ENCODE measurements at regions not wholly inside any gene's neighbourhood (a gene's known extent, or its start where the extent isn't known, plus 50 kb on each side); places are given as distances from the start of the nearest gene placed in this dataset.

DNA sequence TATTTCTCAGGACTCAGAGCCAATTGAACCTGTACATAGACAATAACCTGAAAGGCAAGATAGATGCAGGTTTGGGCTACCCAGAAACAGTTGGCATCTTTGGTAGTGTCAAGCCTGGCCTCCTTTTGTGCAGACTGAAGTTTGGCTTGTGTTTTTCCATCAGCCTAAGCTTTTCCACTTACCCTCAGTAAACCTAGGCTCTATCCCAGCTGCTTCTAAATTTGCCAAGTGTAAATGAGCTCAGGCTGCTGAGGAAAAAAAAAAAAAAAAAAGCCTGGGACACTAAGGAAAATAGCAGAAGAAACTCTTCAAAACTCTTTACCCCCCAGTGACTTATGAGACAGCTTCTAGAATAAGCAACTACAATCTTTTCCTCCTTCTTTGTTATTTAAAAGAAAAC lies 316.3 kb upstream of the SORCS1 start:
- ATAC-seq (ENCODE audit: low read depth), result no peak
- Mint-ChIP-seq H3K4me1 (peaks cover 8% of the 10 kb centered on the region), H3K27ac (no peak overlapping the region), H3K9me3 (peaks cover 3% of the 10 kb centered on the region), H3K4me3 (no peak overlapping the region), H3K27me3 (no peaks in the 10 kb centered on the region), H3K36me3 (ENCODE audit: low read depth) (no peaks in the 10 kb centered on the region)
- ChIA-PET POLR2A (no interaction called here), CTCF (no interaction called here)
- TF ChIP-seq, protein P1, sequence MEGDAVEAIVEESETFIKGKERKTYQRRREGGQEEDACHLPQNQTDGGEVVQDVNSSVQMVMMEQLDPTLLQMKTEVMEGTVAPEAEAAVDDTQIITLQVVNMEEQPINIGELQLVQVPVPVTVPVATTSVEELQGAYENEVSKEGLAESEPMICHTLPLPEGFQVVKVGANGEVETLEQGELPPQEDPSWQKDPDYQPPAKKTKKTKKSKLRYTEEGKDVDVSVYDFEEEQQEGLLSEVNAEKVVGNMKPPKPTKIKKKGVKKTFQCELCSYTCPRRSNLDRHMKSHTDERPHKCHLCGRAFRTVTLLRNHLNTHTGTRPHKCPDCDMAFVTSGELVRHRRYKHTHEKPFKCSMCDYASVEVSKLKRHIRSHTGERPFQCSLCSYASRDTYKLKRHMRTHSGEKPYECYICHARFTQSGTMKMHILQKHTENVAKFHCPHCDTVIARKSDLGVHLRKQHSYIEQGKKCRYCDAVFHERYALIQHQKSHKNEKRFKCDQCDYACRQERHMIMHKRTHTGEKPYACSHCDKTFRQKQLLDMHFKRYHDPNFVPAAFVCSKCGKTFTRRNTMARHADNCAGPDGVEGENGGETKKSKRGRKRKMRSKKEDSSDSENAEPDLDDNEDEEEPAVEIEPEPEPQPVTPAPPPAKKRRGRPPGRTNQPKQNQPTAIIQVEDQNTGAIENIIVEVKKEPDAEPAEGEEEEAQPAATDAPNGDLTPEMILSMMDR (IDR thresholded peaks at IDR 0.05), result no peak
- no peak for DNase-seq
- intact Hi-C loops (cut with micrococcal nuclease), result no loop called here

DNA sequence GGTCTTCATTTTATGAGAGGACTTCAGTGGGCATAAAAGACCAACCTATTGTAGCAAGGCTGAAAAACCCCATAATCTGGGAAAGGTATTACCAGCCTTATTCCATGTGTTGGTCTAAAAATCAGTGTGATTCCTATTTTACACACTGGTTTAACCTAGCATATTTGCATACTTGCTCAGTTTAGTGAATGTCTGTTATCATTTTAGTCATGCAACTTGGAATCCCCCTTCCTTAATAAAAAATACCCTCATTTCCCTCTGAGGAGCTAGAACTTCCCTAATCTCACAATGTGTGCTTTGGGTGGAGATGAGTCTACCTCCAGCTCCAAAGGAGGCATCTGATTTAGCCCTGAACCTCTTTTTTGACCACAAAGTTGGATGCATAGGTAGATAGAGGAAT lies 312.8 kb upstream of the SORCS1 start:
- intact Hi-C loops (cut with micrococcal nuclease), result loop anchor here (5.0 to 10.0 kb wide), 2 partner anchors 60 to 208 kb away; no protein-coding TSS in a partner anchor
- ChIA-PET CTCF (no interaction called here), POLR2A (interaction anchor here (0.6 to 1.3 kb wide), 2 partner anchors 42 to 68 kb away, joined by 3 read pairs; no protein-coding TSS in a partner anchor)
- Mint-ChIP-seq H3K4me1 (peaks cover 9% of the 10 kb centered on the region), H3K4me3 (peak overlapping the region; percentile 65), H3K27ac (peak overlapping the region; percentile 74), H3K36me3 (ENCODE audit: low read depth) (no peaks in the 10 kb centered on the region), H3K27me3 (no peaks in the 10 kb centered on the region), H3K9me3 (peaks cover 2% of the 10 kb centered on the region)
- peak; percentile 65 for ATAC-seq (ENCODE audit: low read depth)
- TF ChIP-seq, protein P1 (IDR thresholded peaks at IDR 0.05), result no peak
- DNase-seq, result no peak

DNA sequence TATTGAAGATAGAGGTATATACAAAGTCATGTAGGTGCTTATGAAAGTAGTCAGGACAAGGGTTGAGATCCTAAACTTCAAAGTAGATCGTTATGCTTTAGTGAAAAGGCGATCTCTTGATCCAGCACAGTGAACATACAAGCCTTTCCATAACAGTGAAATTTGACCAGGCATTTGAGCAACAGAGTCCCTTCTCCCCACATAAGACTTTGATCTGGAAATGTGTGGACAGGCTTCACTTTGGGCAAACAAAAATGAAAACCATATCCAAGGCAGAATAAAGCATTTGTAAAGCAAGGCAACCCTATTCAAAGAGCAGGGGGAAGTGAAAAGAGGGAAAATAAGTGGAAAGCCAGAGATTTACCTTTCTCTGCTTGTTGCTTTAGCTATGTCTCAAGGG lies 311.9 kb upstream of the SORCS1 start:
- TF ChIP-seq, protein P1 (IDR thresholded peaks at IDR 0.05), result no peak

DNA sequence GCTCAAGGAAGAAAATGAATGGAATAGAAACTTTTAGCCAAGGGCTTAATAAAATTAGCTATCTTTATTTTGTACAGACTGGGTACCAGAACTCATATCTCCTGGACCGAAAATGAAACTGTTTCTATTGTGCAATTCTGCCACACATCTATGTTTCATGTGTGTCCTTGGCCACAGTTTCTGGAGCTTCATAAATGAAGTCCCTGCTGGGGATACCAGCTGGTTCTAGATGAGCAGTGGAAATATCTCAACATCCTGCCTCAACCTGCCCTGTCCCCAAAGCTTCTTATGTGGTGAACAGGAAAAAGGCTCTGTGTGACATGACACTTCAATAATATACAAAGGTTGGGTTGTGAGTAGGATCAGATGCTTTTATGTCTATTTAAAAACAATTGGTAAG lies 310.1 kb upstream of the SORCS1 start:
- ChIA-PET CTCF (no interaction called here), POLR2A (no interaction called here)
- H3K27me3 Mint-ChIP-seq, result no peaks in the 10 kb centered on the region
- DNase-seq, result no peak
- peaks cover 9% of the 10 kb centered on the region for H3K4me1 Mint-ChIP-seq
- H3K9me3 Mint-ChIP-seq, result peaks cover 2% of the 10 kb centered on the region
- no peaks in the 10 kb centered on the region for H3K36me3 Mint-ChIP-seq (ENCODE audit: low read depth)
- H3K4me3 Mint-ChIP-seq, result no peak overlapping the region
- intact Hi-C loops (cut with micrococcal nuclease), result loop anchor here (5.0 to 10.0 kb wide), 2 partner anchors 57 to 210 kb away; no protein-coding TSS in a partner anchor
- ATAC-seq (ENCODE audit: low read depth), result no peak
- TF ChIP-seq, protein P1 (IDR thresholded peaks at IDR 0.05), result no peak
- no peak overlapping the region for H3K27ac Mint-ChIP-seq

More for the DNA sequence above, 311.9 kb upstream of the SORCS1 start:
- Mint-ChIP-seq H3K27me3 (no peaks in the 10 kb centered on the region), H3K27ac (peak overlapping the region; percentile 74), H3K4me3 (no peak overlapping the region), H3K9me3 (peaks cover 2% of the 10 kb centered on the region), H3K4me1 (peaks cover 9% of the 10 kb centered on the region), H3K36me3 (ENCODE audit: low read depth) (no peaks in the 10 kb centered on the region)
- ChIA-PET POLR2A (interaction anchor here (0.8 to 1.3 kb wide), 2 partner anchors 67 to 111 kb away, joined by 3 read pairs; no protein-coding TSS in a partner anchor), CTCF (no interaction called here)
- no peak for ATAC-seq (ENCODE audit: low read depth)
- DNase-seq, result no peak
- intact Hi-C loops (cut with micrococcal nuclease), result loop anchor here (5.0 to 10.0 kb wide), 2 partner anchors 59 to 208 kb away; no protein-coding TSS in a partner anchor

DNA sequence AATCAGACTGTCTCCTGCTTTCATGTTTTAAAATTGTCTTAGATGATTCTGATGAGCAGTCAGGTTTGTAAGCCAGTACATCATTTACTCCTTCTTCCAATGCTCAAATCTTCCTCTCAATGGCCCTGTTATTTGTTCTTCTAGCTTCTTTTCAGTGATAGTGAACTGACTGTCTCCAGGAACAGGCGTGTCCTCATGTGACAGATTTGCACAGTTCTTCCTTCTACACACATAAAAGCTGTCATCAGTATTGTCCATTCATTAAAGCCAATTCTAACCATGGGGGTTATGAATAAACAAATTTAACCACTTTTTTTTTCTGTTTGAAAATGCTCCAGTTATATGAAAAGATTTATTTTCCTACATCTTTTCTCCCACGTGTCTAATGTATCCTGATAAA lies 308.7 kb upstream of the SORCS1 start:
- Mint-ChIP-seq H3K27ac (no peak overlapping the region), H3K27me3 (no peaks in the 10 kb centered on the region), H3K4me3 (no peak overlapping the region), H3K9me3 (peaks cover 2% of the 10 kb centered on the region), H3K36me3 (ENCODE audit: low read depth) (no peaks in the 10 kb centered on the region), H3K4me1 (peaks cover 9% of the 10 kb centered on the region)
- intact Hi-C loops (cut with micrococcal nuclease), result loop anchor here (10.0 kb wide), 1 partner anchor 212 kb away; no protein-coding TSS in a partner anchor
- DNase-seq, result no peak
- ChIA-PET CTCF (no interaction called here), POLR2A (no interaction called here)
- no peak for ATAC-seq (ENCODE audit: low read depth)
- TF ChIP-seq, protein P1 (IDR thresholded peaks at IDR 0.05), result no peak
